NCI-H2029 (cell line): ENCODE measurements at regions not wholly inside any gene's neighbourhood (a gene's known extent, or its start where the extent isn't known, plus 50 kb on each side); places are given as distances from the start of the nearest gene placed in this dataset.
"Not testable (repeated sequence)": the region's sequence is repeated elsewhere in the genome, so short reads cannot be mapped to it uniquely, and the experiment has no call there.

Experiments
- DNase-seq: peaks from one replicate; lab custom pipeline; 2025; lab: John Stamatoyannopoulos, UW

GRCh38 chr11:135011313-135011712 lies 599.3 kb upstream of the B3GAT1 start:
- DNase-seq: not testable (repeated sequence)

- no peak for DNase-seq
Measured at GRCh38 chr11:135009125-135009524, 597.1 kb upstream of the B3GAT1 start.

GRCh38 chr11:135008412-135008811 lies 596.4 kb upstream of the B3GAT1 start:
- DNase-seq: no peak

GRCh38 chr11:135008001-135008405 lies 596.0 kb upstream of the B3GAT1 start:
- DNase-seq: no peak

- DNase-seq: no peak
Measured at GRCh38 chr11:135006800-135007199, 594.8 kb upstream of the B3GAT1 start.

- peak; percentile 57 for DNase-seq
Measured at GRCh38 chr11:135004495-135004894, 592.5 kb upstream of the B3GAT1 start.

- DNase-seq: peak; percentile 88
Measured at GRCh38 chr11:135002236-135002635, 590.2 kb upstream of the B3GAT1 start.

- no peak for DNase-seq
Measured at GRCh38 chr11:135001581-135001980, 589.5 kb upstream of the B3GAT1 start.

GRCh38 chr11:135001065-135001464 lies 589.0 kb upstream of the B3GAT1 start:
- DNase-seq: not testable (repeated sequence)

- no peak for DNase-seq
Measured at GRCh38 chr11:134999590-134999989, 587.5 kb upstream of the B3GAT1 start.

- no peak for DNase-seq
Measured at GRCh38 chr11:134997652-134998320, 585.7 kb upstream of the B3GAT1 start.

GRCh38 chr11:134995741-134996140 lies 583.7 kb upstream of the B3GAT1 start:
- no peak for DNase-seq

- DNase-seq: no peak
Measured at GRCh38 chr11:134994431-134994830, 582.4 kb upstream of the B3GAT1 start.

- no peak for DNase-seq
Measured at GRCh38 chr11:134993691-134994243, 581.7 kb upstream of the B3GAT1 start.

GRCh38 chr11:134992981-134993380 lies 580.9 kb upstream of the B3GAT1 start:
- no peak for DNase-seq

- no peak for DNase-seq
Measured at GRCh38 chr11:134988495-134988894, 576.5 kb upstream of the B3GAT1 start.

- DNase-seq: no peak
Measured at GRCh38 chr11:134987822-134988221, 575.8 kb upstream of the B3GAT1 start.

GRCh38 chr11:134987223-134987768 lies 575.3 kb upstream of the B3GAT1 start:
- DNase-seq: no peak

GRCh38 chr11:134984421-134984820 lies 572.4 kb upstream of the B3GAT1 start:
- DNase-seq: no peak

GRCh38 chr11:134982432-134982831 lies 570.4 kb upstream of the B3GAT1 start:
- not testable (repeated sequence) for DNase-seq

- no peak for DNase-seq
Measured at GRCh38 chr11:134981835-134982234, 569.8 kb upstream of the B3GAT1 start.

- no peak for DNase-seq
Measured at GRCh38 chr11:134980819-134981710, 569.0 kb upstream of the B3GAT1 start.

- DNase-seq: not testable (repeated sequence)
Measured at GRCh38 chr11:134979089-134979457, 567.0 kb upstream of the B3GAT1 start.
